ENCODE measurements at regions not wholly inside any gene's neighbourhood (a gene's known extent, or its start where the extent isn't known, plus 50 kb on each side); places are given as distances from the start of the nearest gene placed in this dataset.

DNA sequence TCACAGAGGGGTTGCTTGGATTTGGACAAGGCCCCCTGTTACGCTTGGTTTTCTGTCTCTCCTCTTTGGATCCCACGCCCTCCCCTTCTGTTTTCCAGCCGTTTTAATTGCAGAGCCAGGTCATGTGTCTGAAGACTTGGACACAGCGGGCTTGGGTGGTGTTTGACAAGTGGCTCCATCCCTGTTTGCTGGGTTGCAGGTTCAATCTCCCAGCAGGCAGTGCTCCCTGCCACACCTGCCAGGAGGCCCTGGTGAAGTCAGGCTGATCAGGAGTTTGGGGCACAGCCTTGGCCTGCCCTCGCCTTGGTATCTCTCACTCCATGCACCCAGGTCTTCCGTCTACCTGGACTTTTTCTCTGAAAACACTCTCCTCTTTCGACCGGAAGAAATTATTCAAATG is 59.0 kb downstream of the PLXNA1 start:
- TF ChIP-seq, protein P1, sequence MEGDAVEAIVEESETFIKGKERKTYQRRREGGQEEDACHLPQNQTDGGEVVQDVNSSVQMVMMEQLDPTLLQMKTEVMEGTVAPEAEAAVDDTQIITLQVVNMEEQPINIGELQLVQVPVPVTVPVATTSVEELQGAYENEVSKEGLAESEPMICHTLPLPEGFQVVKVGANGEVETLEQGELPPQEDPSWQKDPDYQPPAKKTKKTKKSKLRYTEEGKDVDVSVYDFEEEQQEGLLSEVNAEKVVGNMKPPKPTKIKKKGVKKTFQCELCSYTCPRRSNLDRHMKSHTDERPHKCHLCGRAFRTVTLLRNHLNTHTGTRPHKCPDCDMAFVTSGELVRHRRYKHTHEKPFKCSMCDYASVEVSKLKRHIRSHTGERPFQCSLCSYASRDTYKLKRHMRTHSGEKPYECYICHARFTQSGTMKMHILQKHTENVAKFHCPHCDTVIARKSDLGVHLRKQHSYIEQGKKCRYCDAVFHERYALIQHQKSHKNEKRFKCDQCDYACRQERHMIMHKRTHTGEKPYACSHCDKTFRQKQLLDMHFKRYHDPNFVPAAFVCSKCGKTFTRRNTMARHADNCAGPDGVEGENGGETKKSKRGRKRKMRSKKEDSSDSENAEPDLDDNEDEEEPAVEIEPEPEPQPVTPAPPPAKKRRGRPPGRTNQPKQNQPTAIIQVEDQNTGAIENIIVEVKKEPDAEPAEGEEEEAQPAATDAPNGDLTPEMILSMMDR (IDR thresholded peaks at IDR 0.05; ENCODE audit: low read depth, low read length, missing input control) = no peak
- no peak for TF ChIP-seq FOXA1 (IDR thresholded peaks at IDR 0.05)
- TF ChIP-seq SP1 (IDR thresholded peaks at IDR 0.05) = no peak
- TF ChIP-seq, protein P2, sequence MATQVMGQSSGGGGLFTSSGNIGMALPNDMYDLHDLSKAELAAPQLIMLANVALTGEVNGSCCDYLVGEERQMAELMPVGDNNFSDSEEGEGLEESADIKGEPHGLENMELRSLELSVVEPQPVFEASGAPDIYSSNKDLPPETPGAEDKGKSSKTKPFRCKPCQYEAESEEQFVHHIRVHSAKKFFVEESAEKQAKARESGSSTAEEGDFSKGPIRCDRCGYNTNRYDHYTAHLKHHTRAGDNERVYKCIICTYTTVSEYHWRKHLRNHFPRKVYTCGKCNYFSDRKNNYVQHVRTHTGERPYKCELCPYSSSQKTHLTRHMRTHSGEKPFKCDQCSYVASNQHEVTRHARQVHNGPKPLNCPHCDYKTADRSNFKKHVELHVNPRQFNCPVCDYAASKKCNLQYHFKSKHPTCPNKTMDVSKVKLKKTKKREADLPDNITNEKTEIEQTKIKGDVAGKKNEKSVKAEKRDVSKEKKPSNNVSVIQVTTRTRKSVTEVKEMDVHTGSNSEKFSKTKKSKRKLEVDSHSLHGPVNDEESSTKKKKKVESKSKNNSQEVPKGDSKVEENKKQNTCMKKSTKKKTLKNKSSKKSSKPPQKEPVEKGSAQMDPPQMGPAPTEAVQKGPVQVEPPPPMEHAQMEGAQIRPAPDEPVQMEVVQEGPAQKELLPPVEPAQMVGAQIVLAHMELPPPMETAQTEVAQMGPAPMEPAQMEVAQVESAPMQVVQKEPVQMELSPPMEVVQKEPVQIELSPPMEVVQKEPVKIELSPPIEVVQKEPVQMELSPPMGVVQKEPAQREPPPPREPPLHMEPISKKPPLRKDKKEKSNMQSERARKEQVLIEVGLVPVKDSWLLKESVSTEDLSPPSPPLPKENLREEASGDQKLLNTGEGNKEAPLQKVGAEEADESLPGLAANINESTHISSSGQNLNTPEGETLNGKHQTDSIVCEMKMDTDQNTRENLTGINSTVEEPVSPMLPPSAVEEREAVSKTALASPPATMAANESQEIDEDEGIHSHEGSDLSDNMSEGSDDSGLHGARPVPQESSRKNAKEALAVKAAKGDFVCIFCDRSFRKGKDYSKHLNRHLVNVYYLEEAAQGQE (IDR thresholded peaks at IDR 0.05) = no peak
- no peak for TF ChIP-seq TAF1 (conservative IDR thresholded peaks at IDR 0.05)
- TF ChIP-seq, protein P3, sequence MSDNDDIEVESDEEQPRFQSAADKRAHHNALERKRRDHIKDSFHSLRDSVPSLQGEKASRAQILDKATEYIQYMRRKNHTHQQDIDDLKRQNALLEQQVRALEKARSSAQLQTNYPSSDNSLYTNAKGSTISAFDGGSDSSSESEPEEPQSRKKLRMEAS (IDR thresholded peaks at IDR 0.05) = no peak
